ENCODE measurements at regions not wholly inside any gene's neighbourhood (a gene's known extent, or its start where the extent isn't known, plus 50 kb on each side); places are given as distances from the start of the nearest gene placed in this dataset.

DNA sequence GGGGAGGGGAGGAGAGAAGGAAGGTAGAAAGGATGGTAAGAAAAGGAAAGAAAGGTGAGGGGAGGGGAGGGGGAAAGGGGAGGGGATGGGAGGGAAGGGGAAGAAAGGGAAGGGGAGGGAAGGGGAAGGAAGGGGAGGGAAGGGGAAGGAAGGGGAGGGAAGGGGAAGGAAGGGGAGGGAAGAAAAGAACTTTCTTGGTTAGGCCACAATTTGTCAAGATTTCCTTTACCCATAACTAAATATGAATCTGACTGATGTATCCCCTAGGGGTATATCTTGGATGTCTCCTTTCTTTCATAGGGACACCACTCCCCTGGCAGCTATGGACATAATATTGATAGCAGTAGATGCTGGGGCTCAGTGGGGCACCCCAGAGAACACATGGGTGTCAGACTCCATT lies 54.4 kb upstream of the PRELP start:
- TF ChIP-seq CTCF (conservative IDR thresholded peaks at IDR 0.05): no peak
- no peak for TF ChIP-seq ZFX (IDR thresholded peaks at IDR 0.05)
- no peak overlapping the region for H3K27ac ChIP-seq

GRCh38 chr1:203422116-203422515 lies 53.5 kb upstream of the PRELP start:
- H3K27ac ChIP-seq: no peak overlapping the region; the same call in 1 of the 2 replicates
- TF ChIP-seq ZFX (IDR thresholded peaks at IDR 0.05): no peak
- no peak for TF ChIP-seq CTCF (conservative IDR thresholded peaks at IDR 0.05)

GRCh38 chr1:203422656-203423055 lies 53.0 kb upstream of the PRELP start:
- no peak overlapping the region; the same call in 1 of the 2 replicates for H3K27ac ChIP-seq
- TF ChIP-seq CTCF (conservative IDR thresholded peaks at IDR 0.05) (no peak), ZFX (IDR thresholded peaks at IDR 0.05) (no peak)

DNA sequence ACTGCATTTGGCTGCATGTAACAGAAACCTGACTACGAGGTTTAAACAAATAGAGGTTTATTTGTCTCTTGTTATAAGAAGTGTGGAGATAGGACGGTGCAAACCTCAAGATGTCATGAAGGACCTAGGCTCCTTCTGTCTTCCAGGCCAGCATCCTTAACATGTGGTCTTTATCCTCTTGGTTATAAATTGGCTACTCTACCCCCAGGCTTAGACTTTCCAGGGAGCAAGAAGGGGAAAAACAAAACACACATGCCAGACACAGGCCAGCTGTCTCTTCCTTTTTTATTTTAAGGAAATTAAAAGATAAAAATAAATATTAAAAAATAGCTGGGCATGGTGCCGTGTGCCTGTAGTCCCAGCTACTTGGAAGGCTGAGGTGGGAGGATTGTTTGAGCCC lies 51.3 kb upstream of the PRELP start:
- no peak overlapping the region for H3K27ac ChIP-seq
- no peak for TF ChIP-seq ZFX (IDR thresholded peaks at IDR 0.05)
- TF ChIP-seq CTCF (conservative IDR thresholded peaks at IDR 0.05): no peak

- TF ChIP-seq ZFX (IDR thresholded peaks at IDR 0.05) (no peak), CTCF (conservative IDR thresholded peaks at IDR 0.05) (no peak)
- H3K27ac ChIP-seq: no peak overlapping the region
Observed at GRCh38 chr1:203424861-203425662, 50.5 kb upstream of the PRELP start.

GRCh38 chr1:203425663-203425975 lies 50.0 kb upstream of the PRELP start:
- no peak overlapping the region for H3K27ac ChIP-seq
- TF ChIP-seq ZFX (IDR thresholded peaks at IDR 0.05): no peak

Data from C4-2B (cell line).